ENCODE measurements at regions not wholly inside any gene's neighbourhood (a gene's known extent, or its start where the extent isn't known, plus 50 kb on each side); places are given as distances from the start of the nearest gene placed in this dataset.

DNA sequence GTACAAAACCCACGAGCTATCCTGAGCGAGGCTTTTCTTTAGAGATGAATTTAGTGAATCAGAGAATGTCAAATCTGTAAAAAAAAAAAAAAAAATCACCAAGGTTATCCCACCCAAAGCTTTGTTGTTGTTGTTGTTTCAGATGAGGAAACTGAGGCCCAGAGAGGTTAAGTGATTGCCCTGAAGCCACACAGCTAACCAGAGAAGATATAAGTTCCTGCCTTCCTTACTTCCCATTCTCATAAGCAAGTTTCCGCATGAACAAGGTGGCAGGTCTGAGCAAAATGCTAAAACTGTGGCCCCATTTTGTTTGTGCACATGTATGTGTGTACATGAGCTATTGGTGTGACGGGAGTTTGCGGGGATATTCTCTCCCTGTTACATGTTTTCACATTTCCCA, 352.1 kb upstream of the ZFHX3 start (continued):
- TF ChIP-seq CHD1 (IDR thresholded peaks at IDR 0.05; ENCODE audit: low read depth, low read length): no peak
- TF ChIP-seq, protein P1, sequence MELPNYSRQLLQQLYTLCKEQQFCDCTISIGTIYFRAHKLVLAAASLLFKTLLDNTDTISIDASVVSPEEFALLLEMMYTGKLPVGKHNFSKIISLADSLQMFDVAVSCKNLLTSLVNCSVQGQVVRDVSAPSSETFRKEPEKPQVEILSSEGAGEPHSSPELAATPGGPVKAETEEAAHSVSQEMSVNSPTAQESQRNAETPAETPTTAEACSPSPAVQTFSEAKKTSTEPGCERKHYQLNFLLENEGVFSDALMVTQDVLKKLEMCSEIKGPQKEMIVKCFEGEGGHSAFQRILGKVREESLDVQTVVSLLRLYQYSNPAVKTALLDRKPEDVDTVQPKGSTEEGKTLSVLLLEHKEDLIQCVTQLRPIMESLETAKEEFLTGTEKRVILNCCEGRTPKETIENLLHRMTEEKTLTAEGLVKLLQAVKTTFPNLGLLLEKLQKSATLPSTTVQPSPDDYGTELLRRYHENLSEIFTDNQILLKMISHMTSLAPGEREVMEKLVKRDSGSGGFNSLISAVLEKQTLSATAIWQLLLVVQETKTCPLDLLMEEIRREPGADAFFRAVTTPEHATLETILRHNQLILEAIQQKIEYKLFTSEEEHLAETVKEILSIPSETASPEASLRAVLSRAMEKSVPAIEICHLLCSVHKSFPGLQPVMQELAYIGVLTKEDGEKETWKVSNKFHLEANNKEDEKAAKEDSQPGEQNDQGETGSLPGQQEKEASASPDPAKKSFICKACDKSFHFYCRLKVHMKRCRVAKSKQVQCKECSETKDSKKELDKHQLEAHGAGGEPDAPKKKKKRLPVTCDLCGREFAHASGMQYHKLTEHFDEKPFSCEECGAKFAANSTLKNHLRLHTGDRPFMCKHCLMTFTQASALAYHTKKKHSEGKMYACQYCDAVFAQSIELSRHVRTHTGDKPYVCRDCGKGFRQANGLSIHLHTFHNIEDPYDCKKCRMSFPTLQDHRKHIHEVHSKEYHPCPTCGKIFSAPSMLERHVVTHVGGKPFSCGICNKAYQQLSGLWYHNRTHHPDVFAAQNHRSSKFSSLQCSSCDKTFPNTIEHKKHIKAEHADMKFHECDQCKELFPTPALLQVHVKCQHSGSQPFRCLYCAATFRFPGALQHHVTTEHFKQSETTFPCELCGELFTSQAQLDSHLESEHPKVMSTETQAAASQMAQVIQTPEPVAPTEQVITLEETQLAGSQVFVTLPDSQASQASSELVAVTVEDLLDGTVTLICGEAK (IDR thresholded peaks at IDR 0.05; ENCODE audit: borderline replicate concordance): no peak
- TF ChIP-seq, protein P2, sequence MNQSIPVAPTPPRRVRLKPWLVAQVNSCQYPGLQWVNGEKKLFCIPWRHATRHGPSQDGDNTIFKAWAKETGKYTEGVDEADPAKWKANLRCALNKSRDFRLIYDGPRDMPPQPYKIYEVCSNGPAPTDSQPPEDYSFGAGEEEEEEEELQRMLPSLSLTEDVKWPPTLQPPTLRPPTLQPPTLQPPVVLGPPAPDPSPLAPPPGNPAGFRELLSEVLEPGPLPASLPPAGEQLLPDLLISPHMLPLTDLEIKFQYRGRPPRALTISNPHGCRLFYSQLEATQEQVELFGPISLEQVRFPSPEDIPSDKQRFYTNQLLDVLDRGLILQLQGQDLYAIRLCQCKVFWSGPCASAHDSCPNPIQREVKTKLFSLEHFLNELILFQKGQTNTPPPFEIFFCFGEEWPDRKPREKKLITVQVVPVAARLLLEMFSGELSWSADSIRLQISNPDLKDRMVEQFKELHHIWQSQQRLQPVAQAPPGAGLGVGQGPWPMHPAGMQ (IDR thresholded peaks at IDR 0.05; ENCODE audit: borderline replicate concordance): no peak
- TF ChIP-seq CHD2 (IDR thresholded peaks at IDR 0.05; ENCODE audit: borderline replicate concordance, low read depth, low read length): no peak
- TF ChIP-seq, protein P3, sequence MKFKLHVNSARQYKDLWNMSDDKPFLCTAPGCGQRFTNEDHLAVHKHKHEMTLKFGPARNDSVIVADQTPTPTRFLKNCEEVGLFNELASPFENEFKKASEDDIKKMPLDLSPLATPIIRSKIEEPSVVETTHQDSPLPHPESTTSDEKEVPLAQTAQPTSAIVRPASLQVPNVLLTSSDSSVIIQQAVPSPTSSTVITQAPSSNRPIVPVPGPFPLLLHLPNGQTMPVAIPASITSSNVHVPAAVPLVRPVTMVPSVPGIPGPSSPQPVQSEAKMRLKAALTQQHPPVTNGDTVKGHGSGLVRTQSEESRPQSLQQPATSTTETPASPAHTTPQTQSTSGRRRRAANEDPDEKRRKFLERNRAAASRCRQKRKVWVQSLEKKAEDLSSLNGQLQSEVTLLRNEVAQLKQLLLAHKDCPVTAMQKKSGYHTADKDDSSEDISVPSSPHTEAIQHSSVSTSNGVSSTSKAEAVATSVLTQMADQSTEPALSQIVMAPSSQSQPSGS (IDR thresholded peaks at IDR 0.05; ENCODE audit: low read length): no peak

DNA sequence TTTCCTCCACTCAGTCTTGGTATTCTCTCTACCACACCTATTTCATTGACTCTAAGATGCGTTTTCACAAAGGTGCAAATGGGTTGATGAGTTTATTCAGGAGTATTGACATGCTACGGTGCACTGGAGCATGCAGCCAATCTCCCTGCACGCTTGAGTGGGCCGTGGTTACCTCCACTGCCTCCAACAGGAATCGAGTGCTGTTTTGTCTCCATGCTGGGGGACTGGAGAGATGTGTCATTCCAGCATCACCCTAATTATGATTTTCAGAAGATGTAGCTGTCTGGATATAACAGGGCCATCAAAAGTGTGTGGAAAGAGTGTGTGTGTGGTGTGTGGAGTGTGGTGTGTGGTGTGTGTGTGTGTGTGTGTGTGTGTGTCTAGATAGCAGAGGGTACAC, 351.6 kb upstream of the ZFHX3 start:
- CTCF ChIA-PET: no interaction called here
- POLR2A ChIA-PET: no interaction called here
- no TSS peak for BruUV-seq (replicated peaks)
- Histone ChIP-seq H3K9me3 (replicated peaks; ENCODE audit: control insufficient read depth, insufficient read depth, low read length) (no peaks in the 10 kb centered on the region), H3K27me3 (replicated peaks in 1 of 2; ENCODE audit: control insufficient read depth in 2 of 2, insufficient read depth in 2 of 2, low read length in 1 of 2) (no peaks in the 10 kb centered on the region), H3K36me3 (ENCODE audit: control insufficient read depth in 2 of 2, insufficient read depth in 2 of 2, low read length in 1 of 2) (no peaks in the 10 kb centered on the region), H3K27ac (ENCODE audit: control insufficient read depth, insufficient read depth) (no peak overlapping the region), H3K79me2 (ENCODE audit: control insufficient read depth, insufficient read depth, low read length) (no peaks in the 10 kb centered on the region), H2AFZ (ENCODE audit: control insufficient read depth, low read depth, low read length) (no peak overlapping the region), H4K20me1 (ENCODE audit: control insufficient read depth, insufficient read depth) (no peaks in the 10 kb centered on the region), H3K9ac (ENCODE audit: control insufficient read depth, insufficient read depth, low read length) (no peak overlapping the region), H3K4me3 (no peak overlapping the region), H3K4me2 (ENCODE audit: control insufficient read depth, insufficient read depth) (no peak overlapping the region), H3K4me1 (ENCODE audit: control insufficient read depth, insufficient read depth, low read length) (no peaks in the 10 kb centered on the region)
- 23% methylated on average over 5 of the region's 5 CpGs for WGBS (ENCODE audit: insufficient coverage, insufficient replicate concordance, low lambda C conversion rate, missing lambda C conversion rate)
- RAD21 ChIA-PET (ENCODE audit: unreplicated experiment): no interaction called here
- FAIRE-seq (no peak), DNase-seq (ENCODE audit: low read depth, low spot score) (no peak), ATAC-seq (no peak)
- in situ Hi-C loops (cut with MboI): no loop called here
- SMC1A ChIA-PET (ENCODE audit: uncharacterized antibody, unreplicated experiment): no interaction called here
- intact Hi-C loops (cut with micrococcal nuclease; ENCODE audit: unreplicated experiment): no loop called here
- TF ChIP-seq, protein P4, sequence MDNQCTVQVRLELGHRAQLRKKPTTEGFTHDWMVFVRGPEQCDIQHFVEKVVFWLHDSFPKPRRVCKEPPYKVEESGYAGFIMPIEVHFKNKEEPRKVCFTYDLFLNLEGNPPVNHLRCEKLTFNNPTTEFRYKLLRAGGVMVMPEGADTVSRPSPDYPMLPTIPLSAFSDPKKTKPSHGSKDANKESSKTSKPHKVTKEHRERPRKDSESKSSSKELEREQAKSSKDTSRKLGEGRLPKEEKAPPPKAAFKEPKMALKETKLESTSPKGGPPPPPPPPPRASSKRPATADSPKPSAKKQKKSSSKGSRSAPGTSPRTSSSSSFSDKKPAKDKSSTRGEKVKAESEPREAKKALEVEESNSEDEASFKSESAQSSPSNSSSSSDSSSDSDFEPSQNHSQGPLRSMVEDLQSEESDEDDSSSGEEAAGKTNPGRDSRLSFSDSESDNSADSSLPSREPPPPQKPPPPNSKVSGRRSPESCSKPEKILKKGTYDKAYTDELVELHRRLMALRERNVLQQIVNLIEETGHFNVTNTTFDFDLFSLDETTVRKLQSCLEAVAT (IDR thresholded peaks at IDR 0.05): no peak
- TF ChIP-seq MYB (IDR thresholded peaks at IDR 0.05; ENCODE audit: borderline replicate concordance, low read depth, low read length) (no peak), CHD2 (IDR thresholded peaks at IDR 0.05; ENCODE audit: borderline replicate concordance, low read depth, low read length) (no peak), MXI1 (IDR thresholded peaks at IDR 0.05; ENCODE audit: low read depth, low read length) (no peak), NFIC (IDR thresholded peaks at IDR 0.05; ENCODE audit: low read depth, low read length) (no peak), STAT1 (conservative IDR thresholded peaks at IDR 0.05) (no peak), FOXM1 (IDR thresholded peaks at IDR 0.05; ENCODE audit: low read depth, low read length) (no peak)
- TF ChIP-seq, protein P5, sequence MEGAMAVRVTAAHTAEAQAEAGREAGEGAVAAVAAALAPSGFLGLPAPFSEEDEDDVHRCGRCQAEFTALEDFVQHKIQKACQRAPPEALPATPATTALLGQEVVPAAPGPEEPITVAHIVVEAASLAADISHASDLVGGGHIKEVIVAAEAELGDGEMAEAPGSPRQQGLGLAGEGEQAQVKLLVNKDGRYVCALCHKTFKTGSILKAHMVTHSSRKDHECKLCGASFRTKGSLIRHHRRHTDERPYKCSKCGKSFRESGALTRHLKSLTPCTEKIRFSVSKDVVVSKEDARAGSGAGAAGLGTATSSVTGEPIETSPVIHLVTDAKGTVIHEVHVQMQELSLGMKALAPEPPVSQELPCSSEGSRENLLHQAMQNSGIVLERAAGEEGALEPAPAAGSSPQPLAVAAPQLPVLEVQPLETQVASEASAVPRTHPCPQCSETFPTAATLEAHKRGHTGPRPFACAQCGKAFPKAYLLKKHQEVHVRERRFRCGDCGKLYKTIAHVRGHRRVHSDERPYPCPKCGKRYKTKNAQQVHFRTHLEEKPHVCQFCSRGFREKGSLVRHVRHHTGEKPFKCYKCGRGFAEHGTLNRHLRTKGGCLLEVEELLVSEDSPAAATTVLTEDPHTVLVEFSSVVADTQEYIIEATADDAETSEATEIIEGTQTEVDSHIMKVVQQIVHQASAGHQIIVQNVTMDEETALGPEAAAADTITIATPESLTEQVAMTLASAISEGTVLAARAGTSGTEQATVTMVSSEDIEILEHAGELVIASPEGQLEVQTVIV (IDR thresholded peaks at IDR 0.05; ENCODE audit: borderline replicate concordance, partially characterized antibody): no peak
